ENCODE measurements at regions not wholly inside any gene's neighbourhood (a gene's known extent, or its start where the extent isn't known, plus 50 kb on each side); places are given as distances from the start of the nearest gene placed in this dataset.
A peak's percentile ranks its signal among the peaks of the same experiment; 100 is the strongest.

GRCh38 chr21:27690426-27690825 lies 723.5 kb upstream of the ADAMTS5 start:
- TF ChIP-seq CTCF (IDR thresholded peaks at IDR 0.05; ENCODE audit: insufficient read depth, low read depth, low read length, missing control alignments) = no peak
- no peak for DNase-seq (ENCODE audit: low read depth)
- no peak overlapping the region for H3K4me3 ChIP-seq (ENCODE audit: low read length)

- no peak for TF ChIP-seq CTCF (IDR thresholded peaks at IDR 0.05; ENCODE audit: insufficient read depth, low read depth, low read length, missing control alignments)
- H3K4me3 ChIP-seq (ENCODE audit: low read length) = no peak overlapping the region
- no peak for DNase-seq (ENCODE audit: low read depth)
These were observed 721.9 kb upstream of the ADAMTS5 start for GRCh38 chr21:27688773-27689172.

DNA sequence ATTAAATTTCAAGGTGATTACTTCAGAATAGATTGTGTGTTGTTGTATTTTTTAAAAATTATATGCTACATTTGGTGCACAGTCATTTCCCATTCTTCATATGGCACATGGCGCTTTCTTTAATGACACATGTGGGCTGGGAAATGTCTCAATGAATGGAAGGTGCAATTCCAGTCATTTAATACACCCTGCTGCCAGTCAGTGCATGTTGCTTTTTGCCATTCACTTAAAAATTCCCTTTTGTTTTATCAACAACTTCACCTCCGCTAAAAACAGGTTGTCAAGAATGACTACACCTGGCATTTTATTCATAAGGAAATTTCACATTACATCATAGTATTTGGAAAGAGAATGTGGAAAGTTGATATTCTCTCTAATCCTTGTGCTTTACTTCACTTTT lies 716.4 kb upstream of the ADAMTS5 start:
- H3K4me3 ChIP-seq (ENCODE audit: low read length) = no peak overlapping the region
- DNase-seq (ENCODE audit: low read depth) = peak; percentile 91
- TF ChIP-seq CTCF (IDR thresholded peaks at IDR 0.05; ENCODE audit: insufficient read depth, low read depth, low read length, missing control alignments) = no peak

DNA sequence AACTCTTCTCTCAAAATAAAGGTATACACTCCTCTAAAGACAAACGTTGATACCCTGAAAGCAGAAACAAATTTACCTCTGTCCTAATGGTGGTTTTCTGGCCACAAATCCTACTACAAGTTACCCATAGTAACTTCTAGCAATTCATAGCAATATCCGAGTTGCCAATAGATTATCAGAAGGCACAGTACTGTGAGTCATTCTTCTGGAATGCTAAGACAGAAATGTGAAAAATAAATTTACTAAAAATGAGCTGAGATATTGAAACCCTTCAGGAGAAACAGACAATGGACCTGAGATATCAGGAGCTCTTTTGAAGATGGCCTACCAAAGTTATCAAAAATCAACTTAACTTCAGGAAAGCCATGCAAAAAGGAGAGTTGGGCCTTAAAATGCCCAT lies 715.0 kb upstream of the ADAMTS5 start:
- TF ChIP-seq CTCF (IDR thresholded peaks at IDR 0.05; ENCODE audit: insufficient read depth, low read depth, low read length, missing control alignments) = no peak
- peak; percentile 34 for DNase-seq (ENCODE audit: low read depth)
- no peak overlapping the region for H3K4me3 ChIP-seq (ENCODE audit: low read length)

- H3K4me3 ChIP-seq (ENCODE audit: low read length) = no peak overlapping the region
- TF ChIP-seq CTCF (IDR thresholded peaks at IDR 0.05; ENCODE audit: insufficient read depth, low read depth, low read length, missing control alignments) = no peak
- DNase-seq (ENCODE audit: low read depth) = peak; percentile 40
These were observed 714.1 kb upstream of the ADAMTS5 start for GRCh38 chr21:27681038-27681437.

GRCh38 chr21:27680181-27680580 lies 713.3 kb upstream of the ADAMTS5 start:
- H3K4me3 ChIP-seq (ENCODE audit: low read length) = no peak overlapping the region
- no peak for TF ChIP-seq CTCF (IDR thresholded peaks at IDR 0.05; ENCODE audit: insufficient read depth, low read depth, low read length, missing control alignments)
- DNase-seq (ENCODE audit: low read depth) = no peak

GRCh38 chr21:27678511-27678910 lies 711.6 kb upstream of the ADAMTS5 start:
- no peak overlapping the region for H3K4me3 ChIP-seq (ENCODE audit: low read length)
- TF ChIP-seq CTCF (IDR thresholded peaks at IDR 0.05; ENCODE audit: insufficient read depth, low read depth, low read length, missing control alignments) = no peak
- DNase-seq (ENCODE audit: low read depth) = no peak
